Suprapubic skin (tissue), 3 donors: ENCODE measurements at regions not wholly inside any gene's neighbourhood (a gene's known extent, or its start where the extent isn't known, plus 50 kb on each side); places are given as distances from the start of the nearest gene placed in this dataset.

Experiments used
- EP300 ChIP-seq: sonication (generic); formaldehyde crosslinking; IDR thresholded peaks from one replicate; pipeline ENCODE4 v1.6.1; 2017; ENCODE audit warnings: antibody characterized with exemption
- TF ChIP-seq, protein P1 (sequence below), 2 donors: fragments of 200-600 bp in 1 of 2; fragments of 450-650 bp in 1 of 2; sonication (generic) in 1 of 2; IDR thresholded peaks; one replicate each; pipeline ENCODE4 v1.5.1; 2016 to 2019; ENCODE audit warnings: antibody characterized with exemption in 2 of 2, mild to moderate bottlenecking in 1 of 2, moderate library complexity in 1 of 2

DNA sequence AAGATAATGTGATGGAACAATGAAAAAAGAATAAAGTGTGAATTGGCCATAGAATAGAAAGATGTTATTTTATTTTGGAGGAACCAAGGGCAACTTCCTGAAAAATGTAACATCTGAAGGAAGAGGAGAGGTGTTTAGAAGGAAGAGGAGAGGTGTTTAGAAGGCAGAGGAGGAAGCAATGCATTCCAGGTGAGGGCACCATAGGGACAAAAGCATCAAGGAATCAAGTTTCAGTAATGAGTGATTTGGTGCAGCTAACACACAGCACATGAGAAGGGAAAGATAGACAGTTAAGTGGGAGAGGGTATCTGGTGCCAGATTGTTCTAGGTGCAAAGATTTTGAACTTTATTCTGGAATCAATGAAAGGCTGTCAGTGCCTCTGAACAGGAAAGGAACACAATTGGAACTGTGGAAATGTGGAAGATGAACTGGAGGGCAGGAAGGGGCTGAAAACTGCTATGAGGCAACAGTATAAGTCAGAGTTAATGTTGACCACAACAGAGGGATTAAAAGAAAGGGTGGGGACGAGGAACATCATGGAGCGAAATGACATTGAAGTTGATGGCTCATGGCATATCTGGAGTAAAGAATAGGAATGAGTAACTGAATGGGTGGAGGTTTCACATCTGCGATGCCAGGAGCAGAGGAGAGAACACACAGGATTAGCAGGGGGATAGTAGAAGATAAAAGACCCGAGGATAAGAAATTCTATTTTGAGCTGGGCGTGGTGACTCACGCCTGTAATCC, 326.6 kb downstream of the LRIG3 start:
- TF ChIP-seq, protein P1, sequence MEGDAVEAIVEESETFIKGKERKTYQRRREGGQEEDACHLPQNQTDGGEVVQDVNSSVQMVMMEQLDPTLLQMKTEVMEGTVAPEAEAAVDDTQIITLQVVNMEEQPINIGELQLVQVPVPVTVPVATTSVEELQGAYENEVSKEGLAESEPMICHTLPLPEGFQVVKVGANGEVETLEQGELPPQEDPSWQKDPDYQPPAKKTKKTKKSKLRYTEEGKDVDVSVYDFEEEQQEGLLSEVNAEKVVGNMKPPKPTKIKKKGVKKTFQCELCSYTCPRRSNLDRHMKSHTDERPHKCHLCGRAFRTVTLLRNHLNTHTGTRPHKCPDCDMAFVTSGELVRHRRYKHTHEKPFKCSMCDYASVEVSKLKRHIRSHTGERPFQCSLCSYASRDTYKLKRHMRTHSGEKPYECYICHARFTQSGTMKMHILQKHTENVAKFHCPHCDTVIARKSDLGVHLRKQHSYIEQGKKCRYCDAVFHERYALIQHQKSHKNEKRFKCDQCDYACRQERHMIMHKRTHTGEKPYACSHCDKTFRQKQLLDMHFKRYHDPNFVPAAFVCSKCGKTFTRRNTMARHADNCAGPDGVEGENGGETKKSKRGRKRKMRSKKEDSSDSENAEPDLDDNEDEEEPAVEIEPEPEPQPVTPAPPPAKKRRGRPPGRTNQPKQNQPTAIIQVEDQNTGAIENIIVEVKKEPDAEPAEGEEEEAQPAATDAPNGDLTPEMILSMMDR (IDR thresholded peaks at IDR 0.05), result no peak
- TF ChIP-seq EP300, result no peak
